ENCODE measurements at regions not wholly inside any gene's neighbourhood (a gene's known extent, or its start where the extent isn't known, plus 50 kb on each side); places are given as distances from the start of the nearest gene placed in this dataset.

- no peak for TF ChIP-seq CTCF (IDR thresholded peaks at IDR 0.05; ENCODE audit: poor library complexity)
- TF ChIP-seq EZH2 (IDR thresholded peaks at IDR 0.05; ENCODE audit: borderline replicate concordance), result no peak
- TF ChIP-seq EZH2phosphoT487 (IDR thresholded peaks at IDR 0.05; ENCODE audit: low read depth, severe bottlenecking, unreplicated experiment), result no peak
- Histone ChIP-seq H3K4me1 (ENCODE audit: insufficient read depth) (no peaks in the 10 kb centered on the region), H3K27ac (no peak overlapping the region), H3K36me3 (replicated peaks; ENCODE audit: insufficient read depth, low read depth) (no peaks in the 10 kb centered on the region), H2AFZ (no peak overlapping the region), H4K20me1 (ENCODE audit: insufficient read depth, poor library complexity, severe bottlenecking) (no peaks in the 10 kb centered on the region), H3K4me3 (no peak overlapping the region), H3K4me2 (no peak overlapping the region), H3K9me2 (replicated peaks; ENCODE audit: insufficient read depth) (no peaks in the 10 kb centered on the region), H3K79me2 (no peaks in the 10 kb centered on the region), H3K9me3 (ENCODE audit: low read depth) (no peaks in the 10 kb centered on the region), H3K27me3 (no peaks in the 10 kb centered on the region)
- DNase-seq (ENCODE audit: low spot score), result no peak
- 84% methylated on average over 5 of the region's 5 CpGs for WGBS (ENCODE audit: low lambda C conversion rate, missing lambda C conversion rate)
Observed at GRCh38 chr3:8187996-8188395, 313.6 kb upstream of the LMCD1 start.

GRCh38 chr3:8189051-8189450, 312.6 kb upstream of the LMCD1 start:
- Histone ChIP-seq H3K27me3 (no peaks in the 10 kb centered on the region), H3K4me1 (ENCODE audit: insufficient read depth) (no peaks in the 10 kb centered on the region), H4K20me1 (ENCODE audit: insufficient read depth, poor library complexity, severe bottlenecking) (no peaks in the 10 kb centered on the region), H3K9me2 (replicated peaks; ENCODE audit: insufficient read depth) (no peaks in the 10 kb centered on the region), H3K4me2 (no peak overlapping the region), H3K4me3 (no peak overlapping the region), H3K27ac (no peak overlapping the region), H3K9me3 (ENCODE audit: low read depth) (no peaks in the 10 kb centered on the region), H2AFZ (no peak overlapping the region), H3K36me3 (replicated peaks; ENCODE audit: insufficient read depth, low read depth) (no peaks in the 10 kb centered on the region), H3K79me2 (no peaks in the 10 kb centered on the region)
- no peak for TF ChIP-seq EZH2phosphoT487 (IDR thresholded peaks at IDR 0.05; ENCODE audit: low read depth, severe bottlenecking, unreplicated experiment)
- no peak for TF ChIP-seq CTCF (IDR thresholded peaks at IDR 0.05; ENCODE audit: poor library complexity)
- no peak for TF ChIP-seq EZH2 (IDR thresholded peaks at IDR 0.05; ENCODE audit: borderline replicate concordance)
- no peak for DNase-seq (ENCODE audit: low spot score)
- 79% methylated on average over 1 of the region's 1 CpG for WGBS (ENCODE audit: low lambda C conversion rate, missing lambda C conversion rate)

GRCh38 chr3:8191406-8191805, 310.2 kb upstream of the LMCD1 start:
- H3K79me2 ChIP-seq, result no peaks in the 10 kb centered on the region
- no peak for TF ChIP-seq CTCF (IDR thresholded peaks at IDR 0.05; ENCODE audit: poor library complexity)
- no peak for TF ChIP-seq EZH2phosphoT487 (IDR thresholded peaks at IDR 0.05; ENCODE audit: low read depth, severe bottlenecking, unreplicated experiment)
- no peak for TF ChIP-seq EZH2 (IDR thresholded peaks at IDR 0.05; ENCODE audit: borderline replicate concordance)
- H3K9me3 ChIP-seq (ENCODE audit: low read depth), result no peaks in the 10 kb centered on the region
- no peaks in the 10 kb centered on the region for H3K27me3 ChIP-seq
- no peaks in the 10 kb centered on the region for H3K4me1 ChIP-seq (ENCODE audit: insufficient read depth)
- H3K27ac ChIP-seq, result no peak overlapping the region
- no peak overlapping the region for H3K4me2 ChIP-seq
- no peak overlapping the region for H2AFZ ChIP-seq
- no peak overlapping the region for H3K4me3 ChIP-seq
- no peaks in the 10 kb centered on the region for H3K9me2 ChIP-seq (replicated peaks; ENCODE audit: insufficient read depth)
- 100% methylated on average over 1 of the region's 1 CpG for WGBS (ENCODE audit: low lambda C conversion rate, missing lambda C conversion rate)
- DNase-seq (ENCODE audit: low spot score), result no peak
- no peaks in the 10 kb centered on the region for H4K20me1 ChIP-seq (ENCODE audit: insufficient read depth, poor library complexity, severe bottlenecking)
- H3K36me3 ChIP-seq (replicated peaks; ENCODE audit: insufficient read depth, low read depth), result no peaks in the 10 kb centered on the region

- 87% methylated on average over 2 of the region's 2 CpGs for WGBS (ENCODE audit: low lambda C conversion rate, missing lambda C conversion rate)
- Histone ChIP-seq H3K9me3 (ENCODE audit: low read depth) (no peaks in the 10 kb centered on the region), H3K4me2 (no peak overlapping the region), H3K79me2 (no peaks in the 10 kb centered on the region), H3K4me1 (ENCODE audit: insufficient read depth) (no peaks in the 10 kb centered on the region), H3K27me3 (no peaks in the 10 kb centered on the region), H3K4me3 (no peak overlapping the region), H3K36me3 (replicated peaks; ENCODE audit: insufficient read depth, low read depth) (no peaks in the 10 kb centered on the region), H4K20me1 (ENCODE audit: insufficient read depth, poor library complexity, severe bottlenecking) (no peaks in the 10 kb centered on the region), H3K9me2 (replicated peaks; ENCODE audit: insufficient read depth) (no peaks in the 10 kb centered on the region), H3K27ac (no peak overlapping the region), H2AFZ (no peak overlapping the region)
- DNase-seq (ENCODE audit: low spot score), result no peak
- TF ChIP-seq EZH2phosphoT487 (IDR thresholded peaks at IDR 0.05; ENCODE audit: low read depth, severe bottlenecking, unreplicated experiment), result no peak
- TF ChIP-seq EZH2 (IDR thresholded peaks at IDR 0.05; ENCODE audit: borderline replicate concordance), result no peak
- no peak for TF ChIP-seq CTCF (IDR thresholded peaks at IDR 0.05; ENCODE audit: poor library complexity)
Observed at GRCh38 chr3:8197384-8197783, 304.2 kb upstream of the LMCD1 start.
